ENCODE measurements at regions not wholly inside any gene's neighbourhood (a gene's known extent, or its start where the extent isn't known, plus 50 kb on each side); places are given as distances from the start of the nearest gene placed in this dataset.

DNA sequence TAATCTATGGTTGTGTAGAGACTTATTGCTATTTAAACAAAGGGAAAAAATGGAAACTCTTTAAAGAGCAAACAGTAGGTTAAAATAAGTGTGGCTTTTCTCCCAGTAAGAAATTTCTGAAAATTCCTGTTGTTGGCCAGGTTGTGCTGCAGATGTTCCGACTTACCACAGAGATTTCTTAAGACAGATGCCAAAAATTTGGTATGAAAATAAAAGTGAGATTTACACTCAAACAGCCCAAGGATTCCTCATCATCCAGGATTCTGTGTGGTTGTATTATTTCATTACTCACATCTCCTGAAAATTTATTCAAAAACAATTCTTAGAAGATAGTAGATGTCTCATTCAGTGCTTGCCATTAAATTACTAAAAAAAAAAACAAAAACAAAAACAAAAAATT is 296.7 kb upstream of the PTBP2 start:
- Mint-ChIP-seq H3K9me3 (ENCODE audit: unreplicated experiment) (no peaks in the 10 kb centered on the region), H3K36me3 (ENCODE audit: unreplicated experiment) (no peaks in the 10 kb centered on the region), H3K27ac (ENCODE audit: unreplicated experiment) (no peak overlapping the region), H3K4me1 (ENCODE audit: low read depth, unreplicated experiment) (no peaks in the 10 kb centered on the region), H3K27me3 (ENCODE audit: unreplicated experiment) (no peaks in the 10 kb centered on the region), H3K4me3 (ENCODE audit: unreplicated experiment) (no peak overlapping the region)
- TF ChIP-seq, protein P1, sequence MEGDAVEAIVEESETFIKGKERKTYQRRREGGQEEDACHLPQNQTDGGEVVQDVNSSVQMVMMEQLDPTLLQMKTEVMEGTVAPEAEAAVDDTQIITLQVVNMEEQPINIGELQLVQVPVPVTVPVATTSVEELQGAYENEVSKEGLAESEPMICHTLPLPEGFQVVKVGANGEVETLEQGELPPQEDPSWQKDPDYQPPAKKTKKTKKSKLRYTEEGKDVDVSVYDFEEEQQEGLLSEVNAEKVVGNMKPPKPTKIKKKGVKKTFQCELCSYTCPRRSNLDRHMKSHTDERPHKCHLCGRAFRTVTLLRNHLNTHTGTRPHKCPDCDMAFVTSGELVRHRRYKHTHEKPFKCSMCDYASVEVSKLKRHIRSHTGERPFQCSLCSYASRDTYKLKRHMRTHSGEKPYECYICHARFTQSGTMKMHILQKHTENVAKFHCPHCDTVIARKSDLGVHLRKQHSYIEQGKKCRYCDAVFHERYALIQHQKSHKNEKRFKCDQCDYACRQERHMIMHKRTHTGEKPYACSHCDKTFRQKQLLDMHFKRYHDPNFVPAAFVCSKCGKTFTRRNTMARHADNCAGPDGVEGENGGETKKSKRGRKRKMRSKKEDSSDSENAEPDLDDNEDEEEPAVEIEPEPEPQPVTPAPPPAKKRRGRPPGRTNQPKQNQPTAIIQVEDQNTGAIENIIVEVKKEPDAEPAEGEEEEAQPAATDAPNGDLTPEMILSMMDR (IDR thresholded peaks at IDR 0.05; ENCODE audit: partially characterized antibody, unreplicated experiment): no peak
- DNase-seq: no peak

DNA sequence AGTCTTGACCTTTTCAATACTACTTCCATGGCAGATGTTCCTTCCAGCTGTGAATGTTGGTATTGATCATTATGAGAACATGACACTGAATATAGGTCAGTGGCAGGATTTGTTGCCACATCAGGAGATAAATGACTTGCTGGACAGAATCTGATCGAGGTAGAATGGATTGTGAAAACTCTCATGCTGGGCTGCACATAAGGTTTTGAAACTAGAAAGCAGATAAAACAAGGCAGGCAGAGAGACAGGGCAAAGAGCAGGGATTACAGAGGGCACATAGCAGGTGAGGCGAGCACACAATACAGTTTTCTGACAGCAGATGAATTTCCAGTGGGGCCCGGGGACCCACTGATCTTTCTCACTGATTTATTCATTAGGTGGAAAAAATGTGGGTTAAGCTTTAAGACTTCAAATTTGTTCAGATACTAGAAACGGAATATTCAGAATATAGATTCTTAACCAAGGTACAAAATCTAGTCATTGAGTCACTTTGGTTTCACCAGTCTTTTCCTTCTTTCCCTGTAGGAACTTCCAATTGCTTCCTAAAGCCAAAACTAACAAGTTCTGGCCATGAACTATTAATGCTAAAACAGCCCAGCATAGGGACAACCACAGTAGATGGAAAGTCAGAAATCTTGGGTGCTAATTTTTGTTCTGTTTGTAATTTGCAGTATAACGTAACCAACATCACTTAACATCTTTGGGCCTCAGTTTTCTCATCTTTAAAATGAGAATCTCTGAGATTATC is 296.0 kb upstream of the PTBP2 start:
- Mint-ChIP-seq H3K27ac (ENCODE audit: unreplicated experiment) (no peak overlapping the region), H3K4me1 (ENCODE audit: low read depth, unreplicated experiment) (no peaks in the 10 kb centered on the region), H3K27me3 (ENCODE audit: unreplicated experiment) (no peaks in the 10 kb centered on the region), H3K4me3 (ENCODE audit: unreplicated experiment) (no peak overlapping the region), H3K36me3 (ENCODE audit: unreplicated experiment) (no peaks in the 10 kb centered on the region), H3K9me3 (ENCODE audit: unreplicated experiment) (no peaks in the 10 kb centered on the region)
- TF ChIP-seq, protein P1 (IDR thresholded peaks at IDR 0.05; ENCODE audit: partially characterized antibody, unreplicated experiment): no peak
- DNase-seq: no peak

DNA sequence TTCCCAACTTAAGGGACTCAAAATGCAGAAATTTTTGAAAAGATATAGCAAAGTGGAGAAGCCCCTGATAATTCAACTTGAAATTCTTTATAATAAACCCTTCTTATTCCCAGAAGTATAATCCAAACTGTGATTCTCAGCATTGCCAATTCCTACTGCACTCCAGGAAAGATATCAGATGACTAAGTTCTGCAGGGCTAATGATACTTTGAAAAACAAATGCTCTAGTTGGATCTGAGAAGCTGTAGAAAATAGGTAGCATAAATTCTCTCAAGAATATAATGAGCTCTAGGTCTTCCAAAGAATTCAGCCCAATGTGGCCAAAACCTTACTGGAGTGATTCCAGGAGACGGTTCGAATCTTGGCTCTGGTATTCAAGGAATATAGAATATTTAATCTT is 294.0 kb upstream of the PTBP2 start:
- Mint-ChIP-seq H3K9me3 (ENCODE audit: unreplicated experiment) (no peaks in the 10 kb centered on the region), H3K27me3 (ENCODE audit: unreplicated experiment) (peaks cover 2% of the 10 kb centered on the region), H3K36me3 (ENCODE audit: unreplicated experiment) (no peaks in the 10 kb centered on the region), H3K4me3 (ENCODE audit: unreplicated experiment) (no peak overlapping the region), H3K4me1 (ENCODE audit: low read depth, unreplicated experiment) (no peaks in the 10 kb centered on the region), H3K27ac (ENCODE audit: unreplicated experiment) (no peak overlapping the region)
- DNase-seq: no peak
- TF ChIP-seq, protein P1 (IDR thresholded peaks at IDR 0.05; ENCODE audit: partially characterized antibody, unreplicated experiment): no peak

DNA sequence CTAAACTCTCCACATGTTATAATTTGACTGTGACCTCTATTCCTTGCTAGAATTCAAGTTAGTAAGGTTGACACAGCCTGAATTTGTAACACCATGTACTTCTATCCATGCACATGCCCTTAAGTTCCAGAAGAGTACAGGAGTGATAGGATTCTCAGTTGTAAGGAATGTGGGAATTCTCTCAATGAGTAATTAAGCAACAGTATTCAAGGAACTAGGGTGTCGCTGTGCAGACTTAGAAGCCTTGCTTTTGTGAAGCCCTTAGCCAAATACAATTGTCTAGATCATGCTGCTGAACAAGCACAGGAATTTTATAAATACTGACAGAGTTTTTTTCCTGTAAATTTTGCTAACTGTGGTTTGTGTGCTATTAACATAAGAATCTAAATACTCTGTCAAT is 276.3 kb upstream of the PTBP2 start:
- no peak overlapping the region for H3K4me3 Mint-ChIP-seq (ENCODE audit: unreplicated experiment)
- peaks cover 11% of the 10 kb centered on the region for H3K36me3 Mint-ChIP-seq (ENCODE audit: unreplicated experiment)
- TF ChIP-seq, protein P1 (IDR thresholded peaks at IDR 0.05; ENCODE audit: partially characterized antibody, unreplicated experiment): no peak
- no peak for DNase-seq
- H3K9me3 Mint-ChIP-seq (ENCODE audit: unreplicated experiment): peaks cover under 1% of the 10 kb centered on the region
- no peak overlapping the region for H3K27ac Mint-ChIP-seq (ENCODE audit: unreplicated experiment)
- H3K4me1 Mint-ChIP-seq (ENCODE audit: low read depth, unreplicated experiment): no peaks in the 10 kb centered on the region
- H3K27me3 Mint-ChIP-seq (ENCODE audit: unreplicated experiment): no peaks in the 10 kb centered on the region

DNA sequence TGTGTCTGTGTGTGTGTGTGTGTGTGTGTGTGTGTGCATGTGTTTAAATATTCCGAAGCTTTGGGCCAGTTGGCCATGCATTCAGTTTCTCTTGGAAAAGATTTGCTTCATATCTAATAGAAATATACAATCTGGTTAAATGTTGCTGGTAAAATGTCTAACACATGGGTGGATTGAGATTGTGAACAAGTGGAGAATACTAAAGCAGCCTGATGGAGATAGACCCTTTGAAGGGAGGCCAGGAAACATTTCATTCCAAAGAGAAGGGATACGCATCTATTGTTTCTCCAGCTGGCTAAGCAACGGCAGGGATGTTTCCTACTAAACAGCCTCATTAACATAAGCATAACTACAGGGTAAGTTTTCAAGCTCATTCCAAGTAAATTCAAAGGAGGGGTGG is 257.5 kb upstream of the PTBP2 start:
- H3K27ac Mint-ChIP-seq (ENCODE audit: unreplicated experiment): no peak overlapping the region
- TF ChIP-seq, protein P1 (IDR thresholded peaks at IDR 0.05; ENCODE audit: partially characterized antibody, unreplicated experiment): no peak
- no peaks in the 10 kb centered on the region for H3K27me3 Mint-ChIP-seq (ENCODE audit: unreplicated experiment)
- H3K4me1 Mint-ChIP-seq (ENCODE audit: low read depth, unreplicated experiment): no peaks in the 10 kb centered on the region
- no peaks in the 10 kb centered on the region for H3K9me3 Mint-ChIP-seq (ENCODE audit: unreplicated experiment)
- DNase-seq: no peak
- H3K36me3 Mint-ChIP-seq (ENCODE audit: unreplicated experiment): no peaks in the 10 kb centered on the region
- no peak overlapping the region for H3K4me3 Mint-ChIP-seq (ENCODE audit: unreplicated experiment)
